Neutrophil (primary cell): ENCODE measurements at regions not wholly inside any gene's neighbourhood (a gene's known extent, or its start where the extent isn't known, plus 50 kb on each side); places are given as distances from the start of the nearest gene placed in this dataset.
A peak's percentile ranks its signal among the peaks of the same experiment; 100 is the strongest.
"Not testable (repeated sequence)": the region's sequence is repeated elsewhere in the genome, so short reads cannot be mapped to it uniquely, and the experiment has no call there.

Experiments used
- H3K27ac ChIP-seq: fragments of 200-600 bp; sonication (generic); 2 replicates; pipeline ENCODE4 v1.5.1; 2016; ENCODE audit warnings: mild to moderate bottlenecking, moderate library complexity
- H3K27me3 ChIP-seq: fragments of 200-600 bp; sonication (generic); 2 replicates; pipeline ENCODE4 v1.6.0; 2016; ENCODE audit warnings: mild to moderate bottlenecking
- H3K36me3 ChIP-seq: fragments of 200-600 bp; sonication (generic); 2 replicates; pipeline ENCODE4 v1.5.1; 2017
- H3K4me1 ChIP-seq, 2 experiments: fragments of 200-600 bp in 1 of 2; sonication (generic) in 1 of 2; 1 replicate in 1 of 2; 2 replicates in 1 of 2; pipeline versions ENCODE4 v1.5.1 to v1.6.1; 2013 to 2016; ENCODE audit warnings: low read depth in 1 of 2, low read length in 1 of 2, mild to moderate bottlenecking in 1 of 2, moderate library complexity in 1 of 2; ENCODE audit not compliant: control insufficient read depth in 1 of 2, insufficient read depth in 1 of 2
- H3K4me3 ChIP-seq, 2 experiments: fragments of 200-600 bp in 1 of 2; sonication (generic) in 1 of 2; 1 replicate in 1 of 2; 2 replicates in 1 of 2; pipeline ENCODE4 v1.5.1; 2013 to 2016; ENCODE audit warnings: low read depth in 1 of 2, low read length in 1 of 2, mild to moderate bottlenecking in 1 of 2, moderate library complexity in 1 of 2
- H3K9me3 ChIP-seq: fragments of 200-600 bp; sonication (generic); 2 replicates; pipeline ENCODE4 v1.5.1; 2016
- CTCF ChIP-seq: fragments of 200-600 bp; sonication (generic); IDR thresholded peaks from 2 replicates; pipeline ENCODE4 v1.5.1; 2016; ENCODE audit warnings: antibody characterized with exemption

GRCh38 chr14:106691601-106692291 lies 1165.4 kb downstream of the TMEM121 start:
- TF ChIP-seq CTCF, result peak; percentile 28
- Histone ChIP-seq H3K36me3 (no peaks in the 10 kb centered on the region), H3K9me3 (no peaks in the 10 kb centered on the region), H3K27ac (no peak overlapping the region), H3K4me1 (no peaks in the 10 kb centered on the region), H3K4me3 (no peak overlapping the region), H3K27me3 (no peaks in the 10 kb centered on the region)

GRCh38 chr14:106694638-106695393 lies 1168.4 kb downstream of the TMEM121 start:
- no peaks in the 10 kb centered on the region for H3K9me3 ChIP-seq
- H3K27ac ChIP-seq, result no peak overlapping the region

GRCh38 chr14:106698620-106699267 lies 1172.4 kb downstream of the TMEM121 start:
- not testable (repeated sequence) for H3K4me3 ChIP-seq, H3K9me3 ChIP-seq, H3K36me3 ChIP-seq, H3K27ac ChIP-seq, H3K27me3 ChIP-seq, H3K4me1 ChIP-seq

More at GRCh38 chr14:106694638-106695393, 1168.4 kb downstream of the TMEM121 start:
- no peaks in the 10 kb centered on the region for H3K36me3 ChIP-seq
- TF ChIP-seq CTCF, result no peak
- H3K4me3 ChIP-seq, result no peak overlapping the region
- no peaks in the 10 kb centered on the region for H3K27me3 ChIP-seq
- H3K4me1 ChIP-seq, result no peaks in the 10 kb centered on the region

GRCh38 chr14:106703651-106704050 lies 1177.3 kb downstream of the TMEM121 start:
- H3K36me3 ChIP-seq, H3K4me3 ChIP-seq, H3K9me3 ChIP-seq, H3K4me1 ChIP-seq, H3K27me3 ChIP-seq, H3K27ac ChIP-seq: not testable (repeated sequence)

- H3K4me3 ChIP-seq, H3K27ac ChIP-seq, H3K36me3 ChIP-seq, H3K4me1 ChIP-seq, H3K9me3 ChIP-seq, H3K27me3 ChIP-seq: not testable (repeated sequence)
Measured at GRCh38 chr14:106706488-106706887, 1180.1 kb downstream of the TMEM121 start.

- not testable (repeated sequence) for H3K9me3 ChIP-seq, H3K4me3 ChIP-seq, H3K4me1 ChIP-seq, H3K36me3 ChIP-seq, H3K27me3 ChIP-seq, H3K27ac ChIP-seq
Measured at GRCh38 chr14:106710187-106710586, 1183.8 kb downstream of the TMEM121 start.

- not testable (repeated sequence) for H3K9me3 ChIP-seq, H3K27ac ChIP-seq, H3K4me1 ChIP-seq, H3K36me3 ChIP-seq, H3K4me3 ChIP-seq, H3K27me3 ChIP-seq
Measured at GRCh38 chr14:106712513-106712912, 1186.1 kb downstream of the TMEM121 start.

GRCh38 chr14:106714446-106715428 lies 1188.4 kb downstream of the TMEM121 start:
- H3K27me3 ChIP-seq, H3K4me3 ChIP-seq, H3K36me3 ChIP-seq, H3K27ac ChIP-seq, H3K4me1 ChIP-seq, H3K9me3 ChIP-seq: not testable (repeated sequence)

GRCh38 chr14:106717544-106717943 lies 1191.2 kb downstream of the TMEM121 start:
- H3K4me1 ChIP-seq, H3K36me3 ChIP-seq, H3K4me3 ChIP-seq, H3K27ac ChIP-seq, H3K27me3 ChIP-seq, H3K9me3 ChIP-seq: not testable (repeated sequence)

GRCh38 chr14:106719880-106720279 lies 1193.5 kb downstream of the TMEM121 start:
- H3K4me1 ChIP-seq, H3K36me3 ChIP-seq, H3K4me3 ChIP-seq, H3K27me3 ChIP-seq, H3K27ac ChIP-seq, H3K9me3 ChIP-seq: not testable (repeated sequence)

GRCh38 chr14:106721926-106722325 lies 1195.5 kb downstream of the TMEM121 start:
- H3K36me3 ChIP-seq, H3K27me3 ChIP-seq, H3K27ac ChIP-seq, H3K4me1 ChIP-seq, H3K4me3 ChIP-seq, H3K9me3 ChIP-seq: not testable (repeated sequence)
